Activated CD8-positive, alpha-beta memory T cell treated with anti-CD3 and anti-CD28 coated beads for 48 hours (primary cell): ENCODE measurements at regions not wholly inside any gene's neighbourhood (a gene's known extent, or its start where the extent isn't known, plus 50 kb on each side); places are given as distances from the start of the nearest gene placed in this dataset.

Experiments used
- DNase-seq, 3 experiments: peaks; one replicate each; pipeline ENCODE4 v3.0.0-alpha.2; 2020; ENCODE audit warnings: low read depth in 2 of 3, low spot score in 2 of 3

DNA sequence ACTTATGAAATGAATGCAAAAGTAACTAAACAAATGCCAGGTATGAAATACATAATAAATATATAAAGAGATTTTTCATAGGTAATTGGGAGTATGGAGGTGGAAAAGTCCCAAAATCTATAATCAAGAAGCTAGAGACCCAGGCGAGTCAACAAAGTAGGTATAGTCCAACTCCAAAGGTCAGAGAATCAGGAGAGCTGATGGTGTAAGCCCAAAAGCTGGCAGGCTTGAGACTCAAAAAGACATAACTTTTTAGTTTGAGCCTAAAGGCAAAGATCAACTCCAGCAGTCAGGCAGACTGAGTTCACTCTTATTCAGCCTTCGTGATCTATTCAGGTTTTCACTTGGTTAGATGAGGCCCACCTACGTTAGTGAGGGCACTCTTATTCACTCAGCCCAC lies 157.4 kb upstream of the TMCO5A start:
- no peak for DNase-seq

DNA sequence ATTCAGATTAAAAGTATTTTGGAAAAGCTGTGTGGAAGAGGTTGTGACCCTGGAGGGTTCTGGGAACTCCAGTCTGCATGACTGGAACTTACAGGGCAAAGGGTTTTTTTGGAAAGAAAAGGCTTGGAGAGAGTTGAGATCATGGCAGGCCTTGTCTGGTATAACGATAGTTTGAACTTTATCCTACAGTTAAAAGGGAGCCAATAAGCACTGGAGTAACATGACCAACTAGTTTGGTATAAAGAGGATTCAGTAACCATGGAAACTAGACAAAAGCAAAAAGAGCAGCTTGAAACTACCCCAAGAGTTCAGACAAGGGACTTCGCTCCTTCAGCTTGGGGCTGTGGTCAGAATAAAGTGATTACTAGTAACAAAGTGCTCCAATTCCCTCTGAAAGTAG lies 151.2 kb upstream of the TMCO5A start:
- no peak for DNase-seq

DNA sequence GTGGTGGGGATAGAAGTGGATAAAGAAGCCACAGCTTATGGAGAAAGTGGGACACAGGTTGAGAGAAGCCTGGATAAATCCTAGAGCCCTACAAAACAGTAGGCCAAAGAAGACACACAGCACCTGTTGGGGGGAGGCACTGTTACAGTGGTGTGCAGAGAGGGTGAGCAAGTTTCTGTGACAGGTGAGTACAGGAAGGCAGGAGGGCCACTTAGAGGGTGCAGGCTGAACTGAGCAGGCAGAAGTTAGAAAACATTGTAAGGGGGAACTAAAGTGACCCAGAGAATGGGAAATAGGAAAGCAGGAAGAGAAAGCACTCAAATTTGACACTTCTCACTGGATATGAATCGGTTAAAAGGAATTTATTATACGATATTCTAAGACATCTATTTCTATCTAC lies 146.1 kb upstream of the TMCO5A start:
- no peak for DNase-seq

DNA sequence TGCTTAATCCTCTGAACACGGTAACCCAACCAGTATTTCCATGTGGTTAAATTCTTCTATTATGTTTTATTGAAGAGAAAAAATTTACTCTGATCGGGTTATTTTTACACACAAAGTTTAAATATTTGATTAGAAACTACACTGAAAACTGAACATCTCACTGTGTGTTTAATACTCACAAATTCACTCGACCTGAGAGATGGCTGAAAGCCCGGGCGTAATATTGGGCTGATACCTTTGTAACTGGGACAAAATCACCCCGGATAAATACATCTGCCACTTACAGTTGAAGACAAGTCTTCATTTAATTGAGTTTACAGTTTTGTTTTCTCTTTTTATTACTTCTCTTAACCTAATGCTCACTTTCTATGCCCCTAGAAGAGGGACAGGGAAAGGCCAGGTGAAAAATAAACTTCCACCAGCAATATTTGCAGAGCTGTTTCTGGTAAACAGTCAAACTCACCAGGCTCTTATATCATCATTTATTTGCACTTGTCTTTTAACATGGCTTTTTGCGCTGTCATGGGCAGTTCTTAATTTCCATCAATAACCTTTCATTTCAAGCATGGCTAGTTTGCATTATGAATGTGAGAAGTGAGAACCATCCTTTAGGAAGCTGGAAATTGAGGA lies 145.6 kb upstream of the TMCO5A start:
- DNase-seq: no peak

DNA sequence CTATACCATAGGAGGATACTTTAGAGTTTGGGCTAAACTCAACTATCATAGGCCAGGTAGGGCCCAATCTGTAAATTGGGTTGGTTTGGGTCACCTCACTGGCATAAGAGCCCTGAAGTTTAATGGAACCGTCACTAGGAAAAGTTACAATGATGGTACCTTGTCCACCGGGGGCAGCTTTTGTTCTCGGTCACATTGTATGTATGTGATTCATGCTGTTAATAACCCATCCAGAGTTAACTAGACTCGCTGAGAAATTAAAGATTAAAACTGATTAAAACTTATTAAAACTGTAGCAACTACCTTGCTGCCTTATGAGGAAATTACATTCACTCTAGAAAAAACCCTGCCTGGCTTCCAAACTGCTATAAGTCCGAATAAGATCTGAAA lies 145.0 kb upstream of the TMCO5A start:
- no peak for DNase-seq

DNA sequence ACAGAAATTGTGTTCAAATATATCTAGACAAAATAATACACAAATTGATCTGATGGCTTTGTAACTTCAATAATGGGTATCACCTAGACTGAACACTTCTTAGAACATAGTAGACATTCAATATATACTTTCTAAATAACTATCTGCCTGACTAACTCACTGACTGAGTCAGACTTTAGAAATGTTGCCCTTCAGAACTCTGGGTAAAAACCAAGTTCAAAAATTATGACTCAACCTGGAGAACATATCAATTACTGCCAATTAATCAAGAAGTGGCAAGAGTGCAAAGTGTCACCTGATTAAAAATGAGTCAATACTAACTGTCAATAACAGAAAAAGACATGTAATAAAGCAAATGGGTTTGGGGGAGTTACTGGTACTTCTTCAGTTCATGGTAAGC lies 144.6 kb upstream of the TMCO5A start:
- DNase-seq: no peak

DNA sequence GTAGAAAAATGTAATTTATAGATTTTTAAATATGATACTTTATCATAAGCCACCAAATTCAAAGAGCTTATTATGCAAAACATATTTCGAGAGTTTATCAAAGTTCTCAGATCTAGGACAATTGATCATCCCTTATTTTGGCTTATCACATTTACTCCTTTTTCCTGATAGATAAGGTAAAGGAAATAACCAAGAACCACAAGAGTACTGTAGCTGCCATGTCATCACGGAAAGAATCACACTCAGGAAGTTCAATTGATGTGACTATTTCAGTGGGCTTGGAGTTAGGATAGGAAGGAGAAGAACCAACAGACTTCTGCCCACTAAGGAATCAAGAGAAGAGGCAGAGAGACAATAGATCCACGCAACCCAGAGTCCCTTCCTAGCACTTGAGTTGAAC lies 142.7 kb upstream of the TMCO5A start:
- DNase-seq: no peak

DNA sequence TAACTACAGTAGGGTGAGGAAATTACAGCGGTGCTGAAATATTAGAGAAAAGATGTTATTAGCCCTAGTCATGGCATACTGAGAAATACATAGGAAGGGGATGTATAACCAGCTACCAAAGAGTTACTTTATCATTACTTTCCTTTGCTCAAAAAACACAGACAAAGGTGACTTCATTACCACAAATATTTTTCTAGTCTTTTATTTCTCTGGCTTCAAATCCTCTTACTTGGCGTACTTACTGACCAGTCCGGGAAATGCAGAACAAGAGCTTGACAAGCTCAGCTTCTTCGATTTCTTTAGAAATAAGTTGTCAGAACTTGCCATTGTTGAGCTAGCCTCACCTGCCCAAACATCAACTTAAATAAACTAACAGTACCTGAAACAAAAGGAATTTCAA lies 142.1 kb upstream of the TMCO5A start:
- no peak for DNase-seq

DNA sequence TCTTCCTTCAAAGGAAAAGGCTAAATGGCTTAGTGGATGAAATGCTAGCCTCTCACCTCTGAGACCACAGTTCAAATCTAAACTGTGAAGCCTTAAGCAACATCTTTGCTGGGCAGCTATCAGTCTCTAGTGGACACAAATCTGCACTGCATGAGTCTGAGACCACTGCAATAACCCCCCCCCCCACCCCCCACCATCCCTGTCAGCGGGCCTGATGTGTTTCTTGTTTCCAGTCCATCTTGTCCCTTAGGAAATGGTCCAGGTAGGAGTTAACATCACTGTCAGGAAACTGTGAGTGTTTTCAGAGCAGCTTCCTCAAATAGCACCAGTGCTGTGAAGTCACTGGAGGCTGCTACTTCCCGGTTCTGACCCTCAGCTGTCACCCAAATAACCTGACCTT lies 140.6 kb upstream of the TMCO5A start:
- DNase-seq: no peak

DNA sequence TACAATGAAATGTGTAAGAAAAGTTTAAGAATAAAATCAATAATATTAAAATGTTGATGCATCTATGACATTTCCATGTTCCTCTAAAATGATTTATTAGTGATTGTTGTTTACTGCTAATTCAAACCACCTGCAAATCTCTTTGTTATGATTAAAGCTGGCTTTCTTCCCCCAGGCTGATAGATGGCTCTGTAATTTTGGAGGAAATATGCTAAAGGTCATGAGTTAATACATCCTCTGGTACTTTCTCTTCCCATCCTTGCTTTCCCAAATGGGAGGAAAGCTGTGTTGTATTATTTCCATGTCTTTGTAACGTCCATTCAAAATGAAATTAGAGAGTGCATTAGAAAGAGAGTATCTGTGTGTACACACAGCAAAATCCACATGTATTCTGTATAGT lies 139.5 kb upstream of the TMCO5A start:
- no peak for DNase-seq

DNA sequence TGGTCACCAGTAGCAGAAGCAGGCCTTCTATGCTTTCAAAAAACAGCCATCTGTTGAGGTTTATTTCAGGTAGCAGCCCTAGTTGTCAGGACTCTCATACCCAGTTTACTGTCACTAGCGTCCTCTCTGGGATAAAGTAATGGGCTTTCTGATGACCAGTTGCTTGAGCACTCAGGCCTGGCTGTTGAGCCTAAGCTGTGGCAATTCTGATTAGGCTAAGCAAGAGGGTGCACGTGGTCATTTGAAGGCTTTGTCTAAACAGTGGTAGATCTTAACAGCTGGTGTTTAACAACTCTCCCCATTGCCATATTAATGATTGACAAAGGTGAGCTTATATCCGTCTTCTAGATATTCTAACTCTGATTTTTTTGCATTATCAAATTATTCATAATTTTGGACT lies 132.9 kb upstream of the TMCO5A start:
- no peak for DNase-seq

DNA sequence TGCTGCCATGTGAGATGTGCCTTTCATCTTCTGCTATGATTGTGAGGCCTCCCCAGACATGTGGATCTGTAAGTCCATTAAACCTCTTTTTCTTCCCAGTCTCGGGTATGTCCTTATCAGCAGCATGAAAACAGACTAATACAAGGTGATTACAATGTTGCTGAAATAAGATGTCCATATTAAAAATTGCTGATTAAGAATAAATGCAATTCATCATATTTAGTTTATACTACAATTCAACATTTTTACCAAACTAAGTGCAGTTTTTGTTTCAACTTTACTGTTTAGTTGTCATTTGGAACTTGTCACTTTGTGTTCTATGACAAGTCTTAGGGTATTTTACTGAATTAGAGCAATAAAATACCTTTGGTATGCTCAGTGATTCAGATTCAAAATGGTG lies 127.6 kb upstream of the TMCO5A start:
- no peak for DNase-seq

DNA sequence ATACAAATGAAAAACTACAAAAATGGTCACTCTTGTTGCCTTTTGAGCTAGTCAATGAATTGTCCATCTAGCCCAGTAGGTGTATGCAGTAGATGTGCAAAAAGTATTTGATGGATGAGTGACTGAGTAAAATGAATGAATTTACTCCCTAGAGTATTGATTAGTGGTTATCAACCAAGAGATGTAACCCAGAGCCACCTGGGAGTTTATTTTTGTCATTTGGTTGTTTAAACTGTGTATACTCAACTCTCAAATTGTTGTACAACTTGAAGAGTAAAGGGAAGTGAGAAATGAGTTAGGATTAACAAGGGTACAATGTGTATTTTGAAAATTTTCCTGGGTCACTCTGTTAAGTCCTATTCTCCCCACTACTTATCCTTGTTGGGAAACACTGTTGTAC lies 124.1 kb upstream of the TMCO5A start:
- DNase-seq: no peak

DNA sequence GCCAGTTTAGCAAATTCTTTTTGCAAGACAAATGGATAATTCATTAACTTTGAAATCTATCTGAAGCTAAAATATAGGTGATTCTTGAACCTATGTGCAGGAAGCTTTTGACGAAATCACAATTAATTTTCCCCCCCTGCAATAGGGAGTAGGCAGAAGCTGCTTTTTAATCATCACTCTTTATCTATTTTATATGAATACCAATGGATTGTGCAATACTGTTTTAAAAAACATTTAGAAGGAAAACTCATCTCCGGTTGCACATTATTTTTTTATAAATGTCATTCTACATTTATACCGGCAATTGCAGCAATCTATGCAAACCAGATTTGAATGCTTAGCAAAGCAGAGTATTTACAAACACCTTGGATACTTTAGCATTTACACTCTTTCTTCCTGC lies 121.1 kb upstream of the TMCO5A start:
- no peak for DNase-seq

DNA sequence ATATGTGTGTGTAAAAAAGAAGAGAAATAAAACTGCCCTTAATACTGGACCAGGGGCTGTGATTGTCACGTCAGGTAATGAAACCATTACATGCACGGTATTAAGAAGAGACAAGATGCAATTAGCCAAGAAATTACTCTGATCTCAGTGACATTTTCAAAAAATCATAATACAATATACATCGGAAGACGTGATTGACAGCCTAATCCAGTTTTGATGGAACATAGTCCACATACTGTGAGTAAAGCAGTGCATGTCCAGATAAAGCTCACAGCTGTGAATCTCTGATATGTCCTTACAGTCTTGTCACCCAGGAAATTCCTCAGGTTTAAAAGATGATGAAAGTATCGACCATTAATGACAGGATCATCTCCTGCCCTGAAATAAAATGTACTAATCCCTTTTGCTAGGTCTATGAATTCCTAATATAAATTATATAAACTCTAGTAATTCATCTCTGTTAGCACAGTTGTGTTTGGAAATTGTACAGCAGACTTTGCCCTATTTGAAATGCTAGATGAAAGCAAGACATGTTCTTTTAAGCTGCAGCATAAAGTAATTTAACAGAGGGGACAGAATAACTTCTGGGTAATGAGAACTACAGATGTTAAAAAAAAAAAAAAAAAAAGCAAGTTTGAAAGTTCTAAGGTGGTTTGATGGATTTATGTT lies 119.5 kb upstream of the TMCO5A start:
- DNase-seq: no peak

DNA sequence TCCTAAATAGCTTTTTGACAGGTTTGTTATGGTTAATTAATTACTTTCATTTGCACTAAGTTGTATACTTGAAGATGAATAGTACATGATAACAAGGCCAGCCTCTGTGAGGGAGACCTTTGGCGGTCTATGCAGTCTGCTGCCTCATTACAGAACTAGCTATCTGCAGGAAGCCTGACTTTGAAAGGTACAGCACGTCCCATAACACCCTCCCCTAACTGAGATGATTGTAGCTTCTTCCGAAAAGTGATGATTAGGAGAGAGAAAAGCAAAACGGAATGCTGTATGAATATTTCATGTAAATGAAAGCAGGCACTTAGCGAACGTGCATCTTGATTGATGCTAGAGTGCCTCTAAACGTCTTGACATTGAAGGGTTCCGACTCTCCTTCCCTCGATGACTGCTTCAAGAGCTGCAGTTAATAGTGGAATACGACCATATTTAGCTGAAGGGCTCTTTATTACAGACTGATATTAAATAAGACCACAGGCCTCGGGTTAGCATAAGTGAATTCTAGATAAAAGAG lies 116.2 kb upstream of the TMCO5A start:
- DNase-seq: no peak

DNA sequence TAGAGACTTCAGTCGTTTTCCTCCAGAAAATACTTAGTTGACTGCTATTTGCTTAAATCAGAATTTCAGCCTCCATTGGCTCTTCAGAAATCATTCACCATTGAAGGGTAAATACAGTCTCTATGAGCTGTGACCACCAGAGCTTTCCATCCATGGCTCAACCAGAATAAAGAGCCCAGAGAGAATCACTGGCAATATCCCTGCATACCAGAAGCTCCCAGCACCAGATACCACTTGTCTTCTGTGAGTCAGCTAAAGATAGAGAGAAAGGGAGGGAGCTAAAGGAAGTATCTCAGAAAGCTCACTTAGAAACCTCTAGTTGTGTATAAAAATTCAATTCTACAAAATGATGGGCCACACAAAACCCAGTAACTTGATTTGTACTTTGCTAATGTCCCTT lies 115.2 kb upstream of the TMCO5A start:
- DNase-seq: no peak

DNA sequence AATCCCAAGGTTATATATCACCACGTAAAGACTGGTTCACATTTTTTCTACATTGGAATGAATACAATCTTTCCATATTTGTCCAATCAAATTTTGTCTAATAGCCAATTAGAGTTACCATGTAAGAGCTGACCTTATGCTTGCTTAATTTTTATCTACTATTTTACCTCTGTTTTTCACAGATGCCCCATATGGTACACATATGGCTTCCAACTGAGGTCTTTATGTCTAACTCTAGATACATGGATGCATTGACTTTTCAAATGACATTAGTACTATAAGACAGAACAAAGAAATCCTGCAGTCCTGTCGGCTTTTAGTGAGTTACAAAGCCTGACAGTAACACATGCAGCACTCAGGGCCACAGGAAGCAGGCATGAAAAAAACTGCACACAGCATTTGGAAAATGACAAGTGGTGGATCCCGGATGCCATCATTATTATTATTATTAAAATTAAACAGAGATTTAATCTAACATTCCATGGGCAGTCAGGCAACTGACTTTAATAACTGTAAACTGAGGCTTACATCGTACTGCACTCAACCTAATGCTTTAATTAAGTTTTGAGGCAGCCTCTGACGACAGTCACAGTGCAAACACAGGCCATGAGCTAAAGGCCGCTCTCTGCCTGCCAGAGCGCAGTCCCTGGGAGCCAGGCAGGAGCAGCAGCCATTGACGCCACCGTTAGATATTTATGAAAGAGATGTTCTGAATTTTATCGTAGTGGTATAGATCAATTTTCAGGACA lies 113.9 kb upstream of the TMCO5A start:
- no peak for DNase-seq

DNA sequence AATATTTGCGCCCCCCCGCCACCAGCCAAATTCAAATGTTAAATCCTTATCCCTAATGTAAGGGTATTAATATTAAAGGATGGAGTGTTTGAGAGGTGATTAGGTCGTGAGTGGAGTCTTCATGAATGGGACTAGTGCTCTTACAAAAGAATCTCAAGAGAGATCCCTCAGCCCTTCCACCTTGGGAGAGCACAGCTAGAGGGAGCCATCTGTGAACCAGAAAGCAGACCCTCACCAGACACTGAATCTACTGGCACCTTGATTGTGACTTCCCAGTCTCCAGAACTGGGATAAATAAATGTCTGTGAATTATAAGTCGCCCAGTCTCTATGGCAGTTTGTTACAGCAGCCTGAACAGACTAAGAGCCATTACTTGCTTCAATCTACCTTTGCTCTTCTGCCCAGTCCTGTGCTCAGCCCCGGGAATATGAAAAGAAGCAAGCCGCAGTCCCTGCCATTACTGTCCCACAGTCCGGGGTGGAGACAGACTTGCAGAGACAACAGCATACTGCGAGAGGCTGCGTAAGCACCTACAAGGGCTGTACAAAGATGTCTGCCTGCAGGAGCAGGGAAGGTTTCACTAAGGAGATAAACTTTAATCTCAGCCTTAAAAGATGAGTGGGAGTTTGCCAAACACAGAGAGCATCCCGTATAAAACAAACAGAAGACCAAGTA lies 110.7 kb upstream of the TMCO5A start:
- no peak for DNase-seq

DNA sequence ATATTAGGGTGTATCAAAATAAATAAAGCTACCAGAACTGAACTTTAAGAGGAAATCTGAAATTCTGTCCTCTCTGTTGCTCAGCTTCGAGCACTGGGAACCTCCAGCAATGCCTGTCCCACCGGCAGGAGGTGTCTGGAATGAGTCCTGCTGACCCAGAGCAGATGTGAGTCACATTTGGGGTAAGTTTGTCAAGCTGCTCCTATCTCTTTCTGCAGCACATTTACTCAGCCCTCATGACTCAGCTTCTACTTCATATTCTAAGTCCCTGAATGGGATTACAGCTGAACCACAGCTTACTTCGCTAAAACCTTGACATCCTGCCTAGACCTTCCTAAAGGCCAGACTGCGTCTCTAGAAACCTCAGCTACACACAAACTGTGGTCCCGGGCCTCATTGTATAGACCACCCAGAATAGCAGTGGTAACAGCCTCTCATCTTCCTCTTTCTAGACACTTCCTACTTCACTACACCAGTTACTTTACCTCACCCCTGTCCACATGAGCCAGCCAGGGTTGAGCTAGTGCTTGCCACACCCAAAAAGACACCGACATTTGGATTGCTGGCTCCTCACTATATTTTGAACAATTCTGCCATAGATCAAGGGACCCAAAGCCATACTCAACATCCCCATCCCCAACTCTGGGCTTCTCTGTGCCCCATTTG lies 109.6 kb upstream of the TMCO5A start:
- DNase-seq: no peak

DNA sequence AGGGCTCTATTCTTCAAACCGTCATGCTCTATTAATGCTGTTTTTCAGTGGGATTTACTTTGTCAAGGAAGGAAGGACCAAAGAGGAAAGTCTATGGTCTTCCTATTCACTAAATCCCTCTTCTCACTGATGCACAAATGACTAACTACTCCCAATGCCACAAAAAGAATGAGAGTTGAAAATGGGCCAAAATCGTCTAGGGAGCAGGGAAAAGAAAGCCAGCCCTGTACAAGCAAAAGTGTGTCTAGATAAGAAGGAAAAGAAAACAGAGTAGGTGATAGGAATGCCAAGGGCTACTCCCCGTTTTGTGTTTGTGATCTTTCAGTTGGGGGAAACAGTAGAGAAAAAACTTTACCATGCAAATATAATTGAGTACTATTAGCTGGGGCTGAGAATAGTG lies 97.2 kb upstream of the TMCO5A start:
- no peak for DNase-seq
